Neuronal stem cell (in vitro differentiated cells): ENCODE measurements at regions not wholly inside any gene's neighbourhood (a gene's known extent, or its start where the extent isn't known, plus 50 kb on each side); places are given as distances from the start of the nearest gene placed in this dataset.

Source experiments
- DNase-seq: peaks from one replicate; pipeline ENCODE4 v3.0.0-alpha.2; 2013; ENCODE audit warnings: low spot score
- H2AFZ ChIP-seq: one replicate; pipeline ENCODE4 v1.6.1; 2013; ENCODE audit warnings: mild to moderate bottlenecking, low read length, inconsistent platforms
- H2AK5ac ChIP-seq: 2 replicates; pipeline ENCODE4 v1.6.1; 2013; ENCODE audit warnings: low read depth, mild to moderate bottlenecking, inconsistent platforms, low read length, moderate library complexity, mixed read lengths
- H2BK120ac ChIP-seq: 2 replicates; pipeline ENCODE4 v1.6.1; 2013; ENCODE audit warnings: low read depth, mild to moderate bottlenecking, inconsistent platforms, low read length, moderate library complexity, mixed read lengths
- H2BK12ac ChIP-seq: one replicate; pipeline ENCODE4 v1.6.1; 2013; ENCODE audit warnings: low read length, inconsistent platforms
- H2BK15ac ChIP-seq: 2 replicates; pipeline ENCODE4 v1.6.1; 2013; ENCODE audit warnings: mild to moderate bottlenecking, low read length, inconsistent platforms, mixed read lengths
- H2BK5ac ChIP-seq: one replicate; pipeline ENCODE4 v1.6.1; 2013; ENCODE audit warnings: inconsistent platforms, mild to moderate bottlenecking, low read length, moderate library complexity
- H3K14ac ChIP-seq: one replicate; pipeline ENCODE4 v1.6.1; 2013; ENCODE audit warnings: low read length, inconsistent platforms
- H3K18ac ChIP-seq: 2 replicates; pipeline ENCODE4 v1.6.1; 2013; ENCODE audit warnings: low read length, inconsistent platforms
- H3K23ac ChIP-seq: 2 replicates; pipeline ENCODE4 v1.6.1; 2013; ENCODE audit warnings: low read depth, mild to moderate bottlenecking, mixed read lengths, low read length, inconsistent platforms; ENCODE audit not compliant: poor library complexity
- H3K27ac ChIP-seq: replicated peaks from 3 replicates; pipeline ENCODE4 v1.5.1; 2013; ENCODE audit warnings: low read length, inconsistent platforms
- H3K27me3 ChIP-seq, 3 experiments: 2 replicates each; pipeline ENCODE4 v1.6.1; 2013; ENCODE audit warnings: low read length in 3 of 3, mild to moderate bottlenecking in 2 of 3, inconsistent platforms in 1 of 3, low read depth in 1 of 3, mixed read lengths in 1 of 3, moderate library complexity in 1 of 3; ENCODE audit not compliant: control insufficient read depth in 3 of 3, insufficient read depth in 3 of 3
- H3K36me3 ChIP-seq, 2 donors: replicated peaks in 1 of 2; 2 replicates each; pipeline ENCODE4 v1.6.1; 2013; ENCODE audit warnings: low read length in 2 of 2; ENCODE audit not compliant: control insufficient read depth in 2 of 2, insufficient read depth in 2 of 2
- H3K4ac ChIP-seq: 2 replicates; pipeline ENCODE4 v1.6.1; 2013; ENCODE audit warnings: inconsistent platforms, mild to moderate bottlenecking, low read length, moderate library complexity
- H3K4me1 ChIP-seq, 2 donors: 1 replicate in 1 of 2; 2 replicates in 1 of 2; pipeline ENCODE4 v1.6.1; 2013; ENCODE audit warnings: low read length in 2 of 2, low read depth in 1 of 2; ENCODE audit not compliant: control insufficient read depth in 2 of 2, insufficient read depth in 1 of 2
- H3K4me2 ChIP-seq: one replicate; pipeline ENCODE4 v1.6.1; 2013; ENCODE audit warnings: mild to moderate bottlenecking, low read length, inconsistent platforms; ENCODE audit not compliant: insufficient read depth, poor library complexity, severe bottlenecking
- H3K4me3 ChIP-seq, 2 donors: 2 replicates each; pipeline ENCODE4 v1.5.1; 2013; ENCODE audit warnings: low read length in 2 of 2, mild to moderate bottlenecking in 2 of 2, inconsistent platforms in 1 of 2, moderate library complexity in 1 of 2
- H3K79me1 ChIP-seq: one replicate; pipeline ENCODE4 v1.6.1; 2013; ENCODE audit warnings: low read depth, mild to moderate bottlenecking, inconsistent platforms, low read length, moderate library complexity
- H3K9ac ChIP-seq: one replicate; pipeline ENCODE4 v1.6.1; 2013; ENCODE audit warnings: mild to moderate bottlenecking, low read depth, low read length, inconsistent platforms; ENCODE audit not compliant: poor library complexity
- H3K9me3 ChIP-seq, 2 donors: replicated peaks in 1 of 2; 2 replicates each; pipeline versions ENCODE3 to v1.6.1; 2013; ENCODE audit warnings: low read length in 2 of 2, mild to moderate bottlenecking in 2 of 2, inconsistent platforms in 1 of 2, low read depth in 1 of 2, mixed read lengths in 1 of 2, moderate library complexity in 1 of 2; ENCODE audit not compliant: control insufficient read depth in 2 of 2, insufficient read depth in 1 of 2
- H4K8ac ChIP-seq: one replicate; pipeline ENCODE4 v1.6.1; 2013; ENCODE audit warnings: low read depth, mild to moderate bottlenecking, inconsistent platforms, low read length, moderate library complexity
- H4K91ac ChIP-seq: one replicate; pipeline ENCODE4 v1.6.1; 2013; ENCODE audit warnings: low read length, low read depth, mild to moderate bottlenecking, inconsistent platforms; ENCODE audit not compliant: poor library complexity
- WGBS, 2 donors: extraction: QIAGEN DNeasy Blood & Tissue Kit; methylation state at CpG; one replicate each; pipeline ENCODE4 v1.1.7; 2013; ENCODE audit warnings: missing lambda C conversion rate in 2 of 2, mixed read lengths in 1 of 2; ENCODE audit not compliant: insufficient read length in 2 of 2, insufficient replicate concordance in 1 of 2; ENCODE audit errors: extremely low coverage in 2 of 2; 5-methylcytosine and 5-hydroxymethylcytosine counted together

- no peak overlapping the region for H3K4ac ChIP-seq
- H2BK120ac ChIP-seq = no peak overlapping the region
- no peak overlapping the region for H2AK5ac ChIP-seq
- no peaks in the 10 kb centered on the region for H3K27me3 ChIP-seq
- no peak overlapping the region for H4K8ac ChIP-seq
- no peak overlapping the region for H2BK5ac ChIP-seq
- H3K4me2 ChIP-seq = no peak overlapping the region
- H2BK12ac ChIP-seq = no peak overlapping the region
- no peak overlapping the region for H3K4me3 ChIP-seq
- no peak overlapping the region for H3K14ac ChIP-seq
- H3K9ac ChIP-seq = no peak overlapping the region
- no peak overlapping the region for H3K27ac ChIP-seq
- H3K79me1 ChIP-seq = no peaks in the 10 kb centered on the region
- DNase-seq = no peak
- no peak overlapping the region for H2AFZ ChIP-seq
- H2BK15ac ChIP-seq = no peak overlapping the region
- no peak overlapping the region for H4K91ac ChIP-seq
- no peaks in the 10 kb centered on the region for H3K36me3 ChIP-seq
- H3K18ac ChIP-seq = no peak overlapping the region
- no peak overlapping the region for H3K23ac ChIP-seq
- H3K4me1 ChIP-seq = no peaks in the 10 kb centered on the region
- no peaks in the 10 kb centered on the region for H3K9me3 ChIP-seq
Observed at GRCh38 chr11:32244453-32244852, 153.6 kb downstream of the RCN1 start.

GRCh38 chr11:32253706-32254105 lies 162.8 kb downstream of the RCN1 start:
- no peak overlapping the region for H3K23ac ChIP-seq
- H3K14ac ChIP-seq = no peak overlapping the region
- H3K9ac ChIP-seq = no peak overlapping the region
- no peaks in the 10 kb centered on the region for H3K27me3 ChIP-seq
- no peak overlapping the region for H3K18ac ChIP-seq
- H4K91ac ChIP-seq = no peak overlapping the region
- H3K27ac ChIP-seq = no peak overlapping the region
- no peak overlapping the region for H2AFZ ChIP-seq
- no peaks in the 10 kb centered on the region for H3K9me3 ChIP-seq
- no peak overlapping the region for H3K4me2 ChIP-seq
- H2BK12ac ChIP-seq = no peak overlapping the region
- no peak overlapping the region for H2BK120ac ChIP-seq
- no peak overlapping the region for H2BK15ac ChIP-seq
- no peak for DNase-seq
- H3K4me1 ChIP-seq = peaks cover 0 to 3% of the 10 kb centered on the region in 2 donors
- H3K79me1 ChIP-seq = no peaks in the 10 kb centered on the region
- H3K4ac ChIP-seq = no peak overlapping the region
- H2BK5ac ChIP-seq = no peak overlapping the region
- H4K8ac ChIP-seq = no peak overlapping the region
- H3K36me3 ChIP-seq = no peaks in the 10 kb centered on the region
- WGBS, 2 donors = no CpG with 5 or more reads among the region's 3 CpGs
- H2AK5ac ChIP-seq = no peak overlapping the region
- H3K4me3 ChIP-seq = no peak overlapping the region

- Histone ChIP-seq H4K91ac (no peak overlapping the region), H2BK5ac (no peak overlapping the region), H3K27ac (no peak overlapping the region), H2BK15ac (no peak overlapping the region), H3K14ac (no peak overlapping the region), H3K4ac (no peak overlapping the region), H3K18ac (no peak overlapping the region), H3K9me3 (no peaks in the 10 kb centered on the region), H4K8ac (no peak overlapping the region), H3K9ac (no peak overlapping the region), H3K36me3 (no peaks in the 10 kb centered on the region), H2AK5ac (no peak overlapping the region), H3K27me3 (no peaks in the 10 kb centered on the region), H3K4me2 (no peak overlapping the region), H2BK120ac (no peak overlapping the region), H3K79me1 (no peaks in the 10 kb centered on the region), H3K4me3 (no peak overlapping the region), H3K23ac (no peak overlapping the region), H2AFZ (no peak overlapping the region), H2BK12ac (no peak overlapping the region), H3K4me1 (peaks cover 0 to 3% of the 10 kb centered on the region in 2 donors)
- WGBS, 2 donors = no CpG with 5 or more reads among the region's 8 CpGs
- DNase-seq = no peak
Observed at GRCh38 chr11:32255841-32256240, 165.0 kb downstream of the RCN1 start.

GRCh38 chr11:32256466-32256865 lies 165.6 kb downstream of the RCN1 start:
- Histone ChIP-seq H2AFZ (no peak overlapping the region), H3K4me1 (peaks cover 0 to 3% of the 10 kb centered on the region in 2 donors), H3K23ac (no peak overlapping the region), H3K27me3 (no peaks in the 10 kb centered on the region), H3K14ac (no peak overlapping the region), H3K4me2 (no peak overlapping the region), H2BK12ac (no peak overlapping the region), H2BK120ac (no peak overlapping the region), H3K18ac (no peak overlapping the region), H3K79me1 (no peaks in the 10 kb centered on the region), H4K91ac (no peak overlapping the region), H2AK5ac (no peak overlapping the region), H3K27ac (no peak overlapping the region), H3K9me3 (no peaks in the 10 kb centered on the region), H3K36me3 (no peaks in the 10 kb centered on the region), H2BK5ac (no peak overlapping the region), H3K4ac (no peak overlapping the region), H3K9ac (no peak overlapping the region), H4K8ac (no peak overlapping the region), H2BK15ac (no peak overlapping the region), H3K4me3 (no peak overlapping the region)
- no peak for DNase-seq
- no CpG with 5 or more reads among the region's 4 CpGs for WGBS, 2 donors
